ENCODE measurements at regions not wholly inside any gene's neighbourhood (a gene's known extent, or its start where the extent isn't known, plus 50 kb on each side); places are given as distances from the start of the nearest gene placed in this dataset.

DNA sequence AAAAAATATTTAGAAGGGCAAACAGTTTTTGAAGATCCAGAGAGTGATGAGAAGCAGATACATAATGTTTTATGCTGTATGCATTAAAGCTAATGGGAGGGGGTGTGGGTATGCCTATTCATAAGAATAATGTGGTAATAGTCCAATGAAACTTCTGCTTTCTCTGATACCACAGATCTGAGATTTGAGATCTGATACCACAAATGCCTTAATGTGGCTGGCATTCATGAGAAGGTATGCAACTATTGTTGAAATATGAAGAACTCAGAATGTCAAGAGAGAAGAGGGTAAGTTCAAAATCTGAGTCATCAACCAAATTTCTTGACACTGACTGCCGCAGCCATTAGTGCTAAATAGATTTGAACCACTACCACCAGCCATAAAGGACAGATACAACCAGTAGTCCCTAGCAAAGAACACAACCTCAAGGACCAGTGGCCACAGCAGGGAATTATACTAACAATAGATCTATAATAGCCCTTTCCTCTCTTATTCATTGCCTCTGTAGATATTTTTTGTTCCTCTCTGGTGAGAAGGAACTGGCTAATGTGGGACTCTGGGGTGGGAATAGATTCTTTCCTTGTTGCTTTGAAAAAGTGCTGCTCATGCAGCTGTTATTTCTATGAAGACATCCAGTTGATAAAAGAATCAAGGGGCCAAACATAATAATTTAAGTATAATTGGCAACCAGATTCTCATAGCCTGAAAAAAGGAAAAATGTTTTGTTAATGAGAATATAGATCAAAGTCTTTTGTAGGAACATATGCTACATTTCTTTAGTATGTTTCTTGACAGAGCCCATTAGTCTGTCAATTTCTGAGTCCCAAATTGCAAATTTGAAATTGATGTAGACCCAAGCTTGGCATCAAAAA lies 256.5 kb upstream of the ZNF608 start:
- Histone ChIP-seq H3K4me3 (no peak overlapping the region), H3K4me1 (no peaks in the 10 kb centered on the region), H3K27ac (no peak overlapping the region), H3K36me3 (no peaks in the 10 kb centered on the region), H3K27me3 (no peaks in the 10 kb centered on the region), H3K9me3 (no peaks in the 10 kb centered on the region)
- 80 to 84% methylated on average over 1 of the region's 1 CpG for WGBS, 2 donors
- DNase-seq (ENCODE audit: low spot score in 2 of 2) = no peak
- no peak for TF ChIP-seq EP300 (IDR thresholded peaks at IDR 0.05)
- no peak for TF ChIP-seq POLR2A (IDR thresholded peaks at IDR 0.05)
- TF ChIP-seq, protein P1, sequence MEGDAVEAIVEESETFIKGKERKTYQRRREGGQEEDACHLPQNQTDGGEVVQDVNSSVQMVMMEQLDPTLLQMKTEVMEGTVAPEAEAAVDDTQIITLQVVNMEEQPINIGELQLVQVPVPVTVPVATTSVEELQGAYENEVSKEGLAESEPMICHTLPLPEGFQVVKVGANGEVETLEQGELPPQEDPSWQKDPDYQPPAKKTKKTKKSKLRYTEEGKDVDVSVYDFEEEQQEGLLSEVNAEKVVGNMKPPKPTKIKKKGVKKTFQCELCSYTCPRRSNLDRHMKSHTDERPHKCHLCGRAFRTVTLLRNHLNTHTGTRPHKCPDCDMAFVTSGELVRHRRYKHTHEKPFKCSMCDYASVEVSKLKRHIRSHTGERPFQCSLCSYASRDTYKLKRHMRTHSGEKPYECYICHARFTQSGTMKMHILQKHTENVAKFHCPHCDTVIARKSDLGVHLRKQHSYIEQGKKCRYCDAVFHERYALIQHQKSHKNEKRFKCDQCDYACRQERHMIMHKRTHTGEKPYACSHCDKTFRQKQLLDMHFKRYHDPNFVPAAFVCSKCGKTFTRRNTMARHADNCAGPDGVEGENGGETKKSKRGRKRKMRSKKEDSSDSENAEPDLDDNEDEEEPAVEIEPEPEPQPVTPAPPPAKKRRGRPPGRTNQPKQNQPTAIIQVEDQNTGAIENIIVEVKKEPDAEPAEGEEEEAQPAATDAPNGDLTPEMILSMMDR (IDR thresholded peaks at IDR 0.05) = no peak

DNA sequence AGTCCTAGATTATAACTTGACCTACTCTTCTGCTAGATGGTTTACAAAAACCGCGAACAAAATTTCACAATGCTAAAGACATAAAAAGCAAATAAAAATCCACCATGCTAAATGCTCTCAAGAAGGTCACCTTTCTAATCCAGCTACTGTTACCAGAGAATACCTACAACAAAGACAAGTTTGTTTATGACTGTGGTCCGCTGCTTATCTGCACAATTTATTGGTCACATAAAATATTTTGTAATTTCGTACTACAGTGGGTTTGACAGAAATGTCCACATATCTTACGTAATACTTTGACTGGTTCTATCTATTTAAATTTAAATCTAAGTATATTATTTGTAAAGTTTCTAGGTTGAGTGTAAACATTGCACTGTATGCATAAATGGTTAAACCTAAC lies 257.6 kb upstream of the ZNF608 start:
- TF ChIP-seq, protein P1 (IDR thresholded peaks at IDR 0.05) = no peak
- TF ChIP-seq POLR2A (IDR thresholded peaks at IDR 0.05) (no peak), EP300 (IDR thresholded peaks at IDR 0.05) (no peak)
- no peak for DNase-seq (ENCODE audit: low spot score in 2 of 2)
- H3K4me3 ChIP-seq = no peak overlapping the region
- H3K27me3 ChIP-seq = no peaks in the 10 kb centered on the region
- WGBS, 2 donors = 91 to 94% methylated on average over 5 of the region's 5 CpGs
- no peaks in the 10 kb centered on the region for H3K36me3 ChIP-seq
- H3K9me3 ChIP-seq = no peaks in the 10 kb centered on the region
- no peaks in the 10 kb centered on the region for H3K4me1 ChIP-seq
- no peak overlapping the region for H3K27ac ChIP-seq

DNA sequence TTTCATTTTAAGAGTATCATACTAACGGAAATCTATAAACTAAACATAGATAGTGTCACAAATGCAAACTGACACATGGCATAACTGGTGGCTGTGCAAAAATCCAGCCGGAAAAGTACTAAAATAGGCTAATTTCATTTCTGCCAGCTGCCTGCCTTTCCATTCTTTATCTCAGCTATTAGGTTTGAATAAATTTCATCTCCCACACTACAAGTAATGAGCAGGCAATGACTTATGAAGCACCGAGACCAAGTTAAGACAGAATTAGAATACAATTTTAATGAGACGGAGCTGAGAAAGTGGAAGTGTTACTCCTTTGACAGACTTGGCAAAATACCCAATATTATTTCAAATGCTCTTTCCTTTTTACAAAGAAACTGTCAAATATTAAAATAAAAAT lies 258.8 kb upstream of the ZNF608 start:
- H3K4me3 ChIP-seq = no peak overlapping the region
- 39 to 46% methylated on average over 4 of the region's 4 CpGs for WGBS, 2 donors
- TF ChIP-seq, protein P1 (IDR thresholded peaks at IDR 0.05) = no peak
- TF ChIP-seq POLR2A (IDR thresholded peaks at IDR 0.05) = no peak
- TF ChIP-seq EP300 (IDR thresholded peaks at IDR 0.05) = no peak
- no peaks in the 10 kb centered on the region for H3K36me3 ChIP-seq
- H3K4me1 ChIP-seq = no peaks in the 10 kb centered on the region
- no peaks in the 10 kb centered on the region for H3K9me3 ChIP-seq
- no peak for DNase-seq (ENCODE audit: low spot score in 2 of 2)
- H3K27me3 ChIP-seq = no peaks in the 10 kb centered on the region
- H3K27ac ChIP-seq = no peak overlapping the region

DNA sequence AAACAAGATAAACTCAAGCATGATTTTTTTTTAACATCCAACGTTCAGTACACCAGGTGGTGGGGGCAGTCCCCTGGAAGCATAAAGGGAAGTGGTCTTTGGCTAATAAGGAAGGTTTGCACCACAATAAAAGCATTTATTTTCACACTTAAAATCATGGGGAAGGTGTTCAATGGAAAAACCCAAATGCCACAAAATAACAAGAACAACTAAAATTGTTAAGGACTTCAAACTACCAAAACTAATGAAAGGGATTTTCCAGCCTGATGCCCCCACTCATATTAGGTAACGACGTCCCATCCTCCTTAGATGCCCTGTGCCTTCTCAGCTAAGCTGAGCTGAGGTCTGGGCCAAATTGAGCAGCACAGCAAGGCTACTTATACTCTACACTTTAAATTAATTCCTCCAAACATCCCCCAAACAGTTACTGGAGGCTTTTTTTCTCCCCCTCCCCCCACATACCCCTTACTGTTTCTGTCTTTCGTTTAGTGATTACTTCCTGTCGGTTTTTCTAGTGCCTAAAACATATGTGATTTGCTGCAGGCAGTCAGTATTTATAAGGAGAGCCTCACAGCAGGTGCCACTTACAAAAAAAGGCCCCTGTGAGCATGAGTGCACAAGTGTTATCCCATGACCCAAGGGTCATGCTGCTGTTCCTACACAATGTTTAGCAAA lies 259.7 kb upstream of the ZNF608 start:
- no peak for TF ChIP-seq POLR2A (IDR thresholded peaks at IDR 0.05)
- TF ChIP-seq, protein P1 (IDR thresholded peaks at IDR 0.05) = no peak
- TF ChIP-seq EP300 (IDR thresholded peaks at IDR 0.05) = no peak
- H3K27me3 ChIP-seq = no peaks in the 10 kb centered on the region
- no peak for DNase-seq (ENCODE audit: low spot score in 2 of 2)
- H3K4me1 ChIP-seq = no peaks in the 10 kb centered on the region
- no peak overlapping the region for H3K4me3 ChIP-seq
- H3K9me3 ChIP-seq = no peaks in the 10 kb centered on the region
- no peaks in the 10 kb centered on the region for H3K36me3 ChIP-seq
- H3K27ac ChIP-seq = no peak overlapping the region
- 54 to 67% methylated on average over 5 of the region's 5 CpGs for WGBS, 2 donors

DNA sequence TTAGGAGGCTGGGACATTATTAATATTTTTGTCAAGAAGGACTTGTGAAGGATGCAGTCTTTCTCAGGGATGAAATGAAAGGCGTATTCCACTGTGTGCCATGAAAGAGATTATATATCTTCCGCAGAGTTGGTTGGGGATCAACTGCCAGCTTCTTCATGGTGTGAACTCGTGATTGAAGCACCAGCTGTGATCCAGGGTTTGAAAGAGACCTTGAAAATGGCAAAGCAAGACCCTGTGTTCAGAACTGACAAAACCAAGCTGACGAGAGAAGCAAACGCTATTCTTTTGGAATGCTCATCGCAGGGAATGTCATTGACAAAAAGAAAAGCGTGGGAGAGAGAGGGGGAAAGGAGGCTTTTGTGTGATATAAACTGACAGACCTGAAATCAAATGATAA lies 263.9 kb upstream of the ZNF608 start:
- Histone ChIP-seq H3K27ac (no peak overlapping the region), H3K36me3 (no peaks in the 10 kb centered on the region), H3K4me3 (no peak overlapping the region), H3K27me3 (no peaks in the 10 kb centered on the region), H3K4me1 (no peaks in the 10 kb centered on the region), H3K9me3 (no peaks in the 10 kb centered on the region)
- TF ChIP-seq, protein P1 (IDR thresholded peaks at IDR 0.05) = no peak
- no peak for TF ChIP-seq POLR2A (IDR thresholded peaks at IDR 0.05)
- TF ChIP-seq EP300 (IDR thresholded peaks at IDR 0.05) = no peak
- WGBS, 2 donors = 81 to 86% methylated on average over 7 of the region's 7 CpGs
- no peak for DNase-seq (ENCODE audit: low spot score in 2 of 2)

Data from tibial nerve (tissue), 4 donors.